ENCODE measurements at regions not wholly inside any gene's neighbourhood (a gene's known extent, or its start where the extent isn't known, plus 50 kb on each side); places are given as distances from the start of the nearest gene placed in this dataset.
A peak's percentile ranks its signal among the peaks of the same experiment; 100 is the strongest.
"Not testable (repeated sequence)": the region's sequence is repeated elsewhere in the genome, so short reads cannot be mapped to it uniquely, and the experiment has no call there.

DNA sequence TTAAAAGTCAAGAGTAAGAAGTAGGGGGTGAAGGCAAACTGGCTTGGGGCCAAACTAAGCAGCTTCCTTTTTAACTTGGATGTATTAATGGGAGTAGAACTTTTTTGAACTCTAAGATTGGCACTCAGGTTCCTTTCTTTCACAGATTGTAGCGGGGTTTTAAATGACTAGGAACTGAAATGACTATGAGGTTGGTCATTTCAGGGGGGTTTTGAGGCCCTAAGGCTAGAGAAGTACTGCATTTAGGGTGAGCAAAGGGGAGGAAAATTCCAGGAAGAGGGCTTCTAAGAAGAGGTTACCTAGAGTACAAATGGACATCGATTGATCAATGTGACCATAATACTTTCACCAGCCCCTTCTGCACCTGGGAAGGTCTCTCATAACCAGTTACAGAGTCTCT is 381.8 kb downstream of the MLLT3 start:
- no peak for DNase-seq (ENCODE audit: low read depth, low spot score)

DNA sequence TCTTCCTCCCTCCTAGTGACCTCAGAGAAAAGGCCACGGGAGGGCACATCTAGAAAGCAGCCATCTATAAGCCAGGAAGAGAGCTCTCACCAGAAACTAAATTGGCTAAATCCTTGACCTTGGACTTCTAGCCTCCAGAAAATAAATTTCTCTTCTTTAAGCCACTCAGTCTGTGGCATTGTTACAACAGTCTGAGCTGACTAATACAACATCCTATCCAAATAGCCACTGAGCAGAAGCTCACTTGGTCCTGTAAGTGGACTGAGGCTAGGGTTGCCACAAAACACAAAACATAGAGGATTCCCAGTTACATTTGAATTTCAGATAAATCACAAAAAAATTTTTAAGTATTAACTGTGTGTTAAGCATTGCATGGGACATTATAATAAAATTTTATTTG is 383.4 kb downstream of the MLLT3 start:
- no peak for DNase-seq (ENCODE audit: low read depth, low spot score)

DNA sequence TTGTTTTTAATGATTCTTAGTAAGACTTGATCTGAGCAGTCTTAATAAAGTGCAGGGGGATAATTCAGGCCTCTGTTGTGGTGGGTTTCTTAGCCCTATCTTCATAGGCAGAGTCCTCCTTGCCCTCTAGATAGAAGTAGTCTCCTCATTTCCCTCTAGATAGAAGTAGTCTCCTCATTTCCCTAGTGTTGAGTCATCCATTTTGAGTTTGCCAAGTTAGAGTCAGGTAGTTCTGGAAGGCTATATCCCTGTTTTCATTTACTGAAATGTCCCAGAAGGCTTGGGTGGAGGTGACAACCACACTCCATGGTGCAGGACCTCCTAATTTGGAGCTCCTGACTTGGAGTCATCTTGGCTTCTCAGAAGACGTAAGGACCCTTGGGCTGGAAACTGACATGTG is 384.6 kb downstream of the MLLT3 start:
- DNase-seq (ENCODE audit: low read depth, low spot score) = no peak

DNA sequence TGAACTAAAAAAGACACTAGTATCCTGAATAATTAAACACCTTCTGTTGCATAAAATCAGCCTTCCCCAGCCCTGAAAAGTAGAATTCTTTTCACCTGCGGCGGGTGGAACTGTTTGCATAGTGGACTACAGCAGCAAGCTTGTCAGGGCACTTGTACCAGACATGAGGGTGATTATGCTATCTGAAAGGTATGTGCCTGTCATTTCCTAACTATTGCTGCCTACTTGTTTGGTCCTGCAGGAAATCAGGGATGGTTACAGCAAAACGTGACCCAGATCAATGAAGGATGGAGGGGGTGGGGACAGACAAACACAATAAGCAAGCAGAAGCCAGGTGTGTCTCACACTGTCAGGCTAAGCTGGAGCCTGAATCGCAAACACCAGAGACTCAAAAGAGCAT is 385.6 kb downstream of the MLLT3 start:
- DNase-seq (ENCODE audit: low read depth, low spot score) = no peak

DNA sequence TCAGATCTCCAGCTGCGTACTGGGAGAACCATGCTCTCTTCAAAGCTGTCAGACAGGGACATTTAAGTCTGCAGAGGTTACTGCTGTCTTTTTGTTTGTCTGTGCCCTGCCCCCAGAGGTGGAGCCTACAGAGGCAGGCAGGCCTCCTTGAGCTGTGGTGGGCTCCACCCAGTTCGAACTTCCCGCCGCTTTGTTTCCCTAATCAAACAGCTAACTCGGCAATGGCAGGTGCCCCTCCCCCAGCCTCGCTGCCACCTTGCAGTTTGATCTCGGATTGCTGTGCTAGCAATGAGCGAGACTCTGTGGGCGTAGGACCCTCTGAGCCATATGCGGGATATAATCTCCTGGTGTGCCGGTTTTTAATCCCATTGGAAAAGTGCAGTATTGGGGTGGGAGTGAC is 387.1 kb downstream of the MLLT3 start:
- DNase-seq (ENCODE audit: low read depth, low spot score) = not testable (repeated sequence)

DNA sequence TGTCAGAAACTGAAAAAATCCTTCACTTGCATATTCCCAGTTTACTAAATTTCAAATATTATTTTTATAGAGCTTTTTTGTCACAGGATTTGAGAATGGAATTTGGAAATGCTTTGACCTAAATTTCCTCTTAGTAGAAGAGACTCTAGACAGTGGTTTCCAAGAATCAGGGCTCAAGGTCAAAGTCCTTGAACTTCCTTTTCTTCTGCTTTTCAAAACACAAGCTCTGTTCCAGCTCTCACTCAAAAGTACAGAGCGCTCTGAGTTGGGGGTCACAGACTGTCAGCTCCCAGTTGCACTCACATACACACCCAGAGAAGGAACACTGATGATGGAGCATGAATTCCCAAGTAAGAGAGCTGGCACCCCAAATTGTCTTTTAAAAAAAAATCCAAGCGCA is 394.2 kb downstream of the MLLT3 start:
- no peak for DNase-seq (ENCODE audit: low read depth, low spot score)

DNA sequence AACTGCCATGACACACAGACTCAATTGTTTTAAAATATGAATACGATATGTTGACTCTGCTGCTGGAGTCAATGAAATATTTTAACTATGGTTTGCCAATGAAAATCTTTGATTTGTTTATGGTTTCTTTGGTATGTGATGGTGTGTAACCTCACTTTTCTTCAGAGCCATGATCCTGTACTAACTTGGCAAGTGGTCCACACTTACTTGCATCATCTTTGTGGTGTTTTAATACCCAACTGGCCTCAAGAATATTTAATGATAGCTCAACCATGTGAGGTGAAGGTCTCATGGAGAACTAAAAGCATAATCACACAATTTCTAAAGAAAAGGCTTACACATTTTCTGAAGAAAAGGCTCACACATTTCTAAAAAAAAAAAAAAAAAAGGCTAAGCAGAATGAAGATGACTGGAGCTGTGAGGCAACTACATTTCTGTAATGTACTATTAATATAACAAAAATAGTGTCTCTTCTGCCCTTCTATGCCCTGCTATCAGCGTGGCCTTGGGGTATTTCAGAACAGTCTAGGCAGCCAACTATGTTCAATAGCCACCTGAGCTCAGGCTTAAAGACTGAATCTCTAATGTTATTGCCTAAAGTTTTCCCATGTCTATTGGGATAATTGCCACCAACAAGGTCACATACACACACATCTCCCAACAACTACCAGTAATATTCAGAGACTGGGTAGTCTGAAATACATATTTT is 395.0 kb downstream of the MLLT3 start:
- DNase-seq (ENCODE audit: low read depth, low spot score) = no peak

DNA sequence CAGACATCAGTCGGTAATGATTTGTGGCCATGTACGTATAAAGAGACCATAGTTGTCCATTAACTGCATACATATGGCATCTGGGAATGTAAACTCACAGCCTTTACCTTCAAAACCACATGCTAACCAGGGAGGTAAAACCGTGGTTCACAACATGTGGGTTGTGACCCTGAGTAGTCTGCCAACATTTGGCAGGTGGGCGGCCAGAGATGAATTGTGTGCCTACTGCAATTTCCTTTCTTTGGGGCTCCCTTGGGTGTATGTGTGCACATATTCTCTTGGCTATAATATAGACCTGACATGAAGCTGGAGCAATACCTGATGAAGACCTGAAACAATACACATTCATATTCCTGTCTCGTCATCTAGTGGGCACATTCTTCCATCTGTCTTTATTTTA is 396.0 kb downstream of the MLLT3 start:
- no peak for DNase-seq (ENCODE audit: low read depth, low spot score)

DNA sequence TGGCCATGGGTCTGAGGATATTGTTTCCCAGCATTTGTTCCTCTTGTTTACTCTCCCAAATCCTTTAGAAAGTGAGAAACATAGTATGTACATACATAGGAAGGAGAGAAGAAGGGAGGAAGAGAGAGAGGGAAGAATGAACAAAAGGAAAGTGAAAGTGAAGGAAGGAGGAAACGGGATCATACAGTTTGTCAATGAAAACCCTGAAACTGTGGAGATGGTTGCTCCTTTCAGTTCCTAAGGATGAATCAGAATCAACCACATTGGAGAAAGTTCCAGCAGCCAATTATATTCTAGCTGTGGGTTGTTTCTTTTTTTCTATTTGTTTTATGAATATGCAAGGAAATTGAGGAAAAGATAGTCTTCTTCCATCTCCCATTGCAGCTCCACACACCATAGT is 396.5 kb downstream of the MLLT3 start:
- no peak for DNase-seq (ENCODE audit: low read depth, low spot score)

DNA sequence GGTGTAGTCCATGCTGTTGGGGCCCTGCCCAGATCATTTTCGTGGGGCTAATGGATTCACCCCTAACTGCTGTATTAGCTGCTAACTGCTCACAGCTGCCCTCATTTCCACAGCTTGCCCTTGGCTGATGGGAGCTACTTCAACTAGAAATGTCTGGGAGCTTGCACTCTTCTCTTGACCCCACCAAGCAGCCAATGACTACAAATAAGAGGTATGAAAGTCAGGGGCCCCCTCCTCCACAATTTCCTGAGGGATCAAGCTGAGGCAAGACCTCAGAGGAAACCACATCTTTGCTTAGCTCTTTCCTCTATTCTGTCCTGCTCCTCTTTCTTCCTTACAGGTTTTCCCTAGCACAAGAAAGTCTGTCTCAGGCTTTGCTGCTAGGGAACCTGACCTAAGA is 397.5 kb downstream of the MLLT3 start:
- no peak for DNase-seq (ENCODE audit: low read depth, low spot score)

DNA sequence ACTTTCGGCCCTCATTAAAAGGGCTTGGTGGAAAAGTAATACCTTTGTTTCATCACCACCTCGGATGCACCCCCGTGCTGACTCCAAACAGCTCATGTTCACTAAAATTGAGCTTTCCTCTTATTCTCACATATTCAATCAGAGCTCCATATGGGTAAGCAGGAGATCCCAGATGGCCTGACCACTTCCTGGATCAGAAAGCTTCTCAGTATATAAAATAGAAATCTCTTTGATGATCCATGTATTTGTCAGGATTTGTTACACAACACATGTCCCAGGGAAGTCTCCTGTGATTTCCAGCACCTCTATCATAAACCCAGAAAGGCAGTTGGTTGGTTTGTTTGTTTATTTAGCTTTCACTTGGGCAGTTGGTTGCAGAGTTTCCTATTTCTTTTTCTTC is 402.0 kb downstream of the MLLT3 start:
- DNase-seq (ENCODE audit: low read depth, low spot score) = peak; percentile 13

DNA sequence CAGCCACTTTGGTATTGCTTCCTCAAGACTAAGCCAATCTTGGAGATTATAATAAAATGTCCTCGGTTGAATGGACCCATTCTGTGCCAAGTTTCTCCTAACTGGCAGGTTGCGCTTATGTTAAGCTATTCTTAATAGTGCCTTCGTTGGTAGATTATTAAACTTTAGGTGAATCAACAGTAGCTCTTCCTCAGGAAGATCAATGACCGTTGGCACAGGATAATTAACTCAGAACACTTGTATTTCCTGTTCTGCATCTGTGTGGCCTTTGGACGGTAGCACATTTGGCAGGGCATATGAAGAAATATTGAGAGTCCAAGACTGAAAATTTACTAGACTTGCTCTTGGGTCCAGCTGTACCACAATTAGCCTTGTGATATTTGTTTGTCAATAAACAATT is 402.9 kb downstream of the MLLT3 start:
- no peak for DNase-seq (ENCODE audit: low read depth, low spot score)

DNA sequence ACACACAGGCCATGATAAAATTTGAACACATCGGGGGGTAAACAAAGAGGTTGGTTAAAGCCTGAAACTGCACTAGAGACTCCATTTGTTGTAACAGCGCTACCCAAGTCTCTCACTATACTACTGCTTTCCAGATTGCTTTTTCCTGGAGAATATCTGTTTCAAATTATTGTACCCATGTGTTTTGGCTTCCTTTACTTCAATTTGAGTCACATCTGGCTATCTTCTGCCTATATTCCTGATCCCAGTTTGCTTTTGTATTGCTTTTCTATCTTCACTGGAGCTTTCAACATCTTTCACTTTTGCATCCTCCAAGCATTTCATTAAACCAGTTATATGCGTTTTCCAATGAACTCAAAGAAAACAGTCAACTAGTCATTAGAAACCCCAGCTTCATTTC is 404.7 kb downstream of the MLLT3 start:
- no peak for DNase-seq (ENCODE audit: low read depth, low spot score)

DNA sequence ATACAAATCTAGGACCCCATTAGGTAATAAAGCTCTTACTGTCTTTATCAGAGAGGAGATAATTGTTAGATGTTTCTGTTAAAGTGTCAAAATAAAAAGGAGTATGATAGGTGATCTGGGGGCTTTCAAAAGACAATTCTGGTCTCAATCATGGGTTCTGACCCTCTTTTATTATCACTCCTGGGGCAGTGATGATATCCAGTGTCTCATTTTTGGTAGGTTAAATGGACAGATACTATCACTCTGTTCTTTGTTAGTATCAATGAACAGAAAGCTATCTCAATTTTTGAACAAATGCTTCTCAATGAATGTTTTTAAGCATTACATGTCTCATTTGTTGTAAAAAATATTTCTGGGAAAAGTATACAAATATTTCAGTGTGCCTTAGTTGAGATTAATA is 405.9 kb downstream of the MLLT3 start:
- no peak for DNase-seq (ENCODE audit: low read depth, low spot score)

DNA sequence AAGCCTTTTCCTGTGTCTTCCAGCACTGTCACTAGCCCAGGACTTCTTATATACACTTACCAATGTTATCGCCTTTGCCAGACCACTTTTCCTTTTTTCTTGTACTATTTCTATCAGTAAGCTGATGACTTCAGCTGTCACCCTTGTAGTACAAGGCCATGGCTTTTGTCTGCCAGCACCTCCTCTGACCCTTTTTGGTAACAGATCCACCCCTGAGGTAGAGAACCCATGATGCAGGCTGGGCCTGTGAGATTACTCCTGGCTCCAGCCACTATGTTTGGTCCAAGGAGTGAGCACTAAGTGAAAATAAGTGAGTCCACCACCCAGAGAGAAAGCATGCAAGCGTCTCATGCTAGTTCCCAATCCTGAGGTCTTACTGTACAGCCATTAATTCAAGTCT is 406.7 kb downstream of the MLLT3 start:
- no peak for DNase-seq (ENCODE audit: low read depth, low spot score)

DNA sequence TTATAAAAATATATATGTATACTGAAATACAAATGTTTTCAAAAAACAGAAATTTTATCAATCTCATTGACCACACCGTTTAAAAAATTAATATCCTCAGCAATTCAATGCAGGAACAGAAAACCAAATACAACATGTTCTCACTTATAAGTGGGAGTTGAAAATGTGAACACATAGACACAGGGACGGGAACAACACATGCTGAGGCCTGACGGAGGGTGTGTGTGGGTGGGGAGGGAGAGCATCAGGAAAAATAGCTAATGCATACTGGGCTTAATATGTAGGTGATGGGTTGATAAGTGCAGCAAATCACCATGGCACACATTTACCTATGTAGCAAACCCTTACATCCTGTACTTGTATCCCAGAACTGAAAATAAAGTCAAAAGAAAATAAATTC is 409.5 kb downstream of the MLLT3 start:
- no peak for DNase-seq (ENCODE audit: low read depth, low spot score)

DNA sequence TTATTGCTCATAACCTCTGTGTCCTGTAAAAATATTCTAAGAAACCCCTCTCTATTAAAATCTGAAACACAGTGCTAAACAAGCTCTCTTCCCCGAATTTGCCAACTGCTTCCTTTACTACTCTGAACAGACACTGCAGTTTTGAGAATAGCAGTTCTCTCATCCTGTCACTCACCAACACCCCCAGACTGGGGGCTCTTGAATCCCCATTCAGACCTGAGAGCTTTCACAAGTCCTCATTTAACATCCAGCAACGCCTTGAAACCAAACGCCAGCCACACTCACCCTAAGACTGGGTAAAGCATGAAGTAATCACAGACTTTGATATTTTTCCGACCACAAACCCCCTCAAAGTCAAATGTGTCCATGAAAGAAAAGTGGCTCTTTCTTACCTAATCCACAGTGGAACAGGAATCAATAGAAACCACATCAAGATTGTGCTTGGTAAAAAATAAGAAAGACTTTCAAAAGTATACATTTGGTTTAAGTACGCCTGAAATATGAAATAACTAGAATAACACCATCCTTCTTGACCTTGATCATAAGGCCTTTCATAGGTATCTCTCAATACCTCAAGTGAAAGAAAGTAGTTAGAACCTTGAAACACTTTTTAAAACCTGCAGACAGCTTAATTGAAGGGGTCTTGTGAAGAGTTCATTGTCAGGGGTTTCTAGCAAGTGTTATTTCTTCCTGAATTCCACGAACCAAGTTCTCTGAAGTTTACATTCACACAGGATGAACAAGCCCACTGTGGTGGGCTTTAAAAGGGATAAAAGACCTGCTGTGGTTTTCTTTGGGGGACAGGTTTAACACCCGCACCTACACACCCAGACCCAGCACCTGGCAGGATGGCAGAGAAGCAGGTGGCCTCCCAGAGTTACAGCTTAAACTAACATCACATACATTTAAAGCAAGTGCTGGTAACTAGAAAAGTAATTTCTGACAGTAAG is 412.6 kb downstream of the MLLT3 start:
- no peak for DNase-seq (ENCODE audit: low read depth, low spot score)

DNA sequence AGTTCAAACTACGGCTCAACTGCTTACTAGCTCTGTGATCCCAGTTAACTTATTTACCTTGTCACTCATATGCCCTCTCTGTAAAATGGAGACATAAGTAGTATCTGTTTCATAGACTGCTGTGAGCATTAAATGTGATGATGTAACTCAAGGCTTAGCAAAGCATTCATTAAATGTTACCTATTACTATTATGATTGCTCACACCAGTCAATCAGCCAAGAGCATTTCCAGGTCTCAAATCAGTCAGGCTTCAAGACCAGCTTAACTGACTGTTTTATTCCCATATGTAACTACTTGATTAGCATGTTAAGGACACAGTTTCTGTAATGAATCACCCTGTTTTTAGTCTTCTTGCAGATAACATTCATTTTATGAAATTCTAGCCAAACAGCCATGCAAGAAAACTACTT is 413.3 kb downstream of the MLLT3 start:
- no peak for DNase-seq (ENCODE audit: low read depth, low spot score)

DNA sequence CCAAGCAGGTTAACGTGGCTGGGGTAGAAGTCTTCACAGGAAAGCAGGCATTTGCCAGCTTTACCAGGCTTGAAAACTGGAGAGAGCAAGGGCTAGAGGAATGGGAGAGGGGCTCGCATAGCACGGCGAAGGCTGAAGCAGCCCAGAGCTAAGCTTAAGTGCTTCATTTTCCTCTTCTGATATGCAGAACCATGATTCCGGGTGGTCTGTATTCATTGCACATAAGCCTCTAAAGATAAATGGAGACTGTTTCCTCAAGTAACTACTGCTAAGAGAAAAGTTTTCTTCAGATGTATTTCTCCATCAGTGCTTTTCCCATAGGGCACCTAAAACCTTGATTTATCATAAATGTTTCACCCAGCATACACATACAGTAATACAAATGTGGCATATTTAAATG is 414.1 kb downstream of the MLLT3 start:
- no peak for DNase-seq (ENCODE audit: low read depth, low spot score)

DNA sequence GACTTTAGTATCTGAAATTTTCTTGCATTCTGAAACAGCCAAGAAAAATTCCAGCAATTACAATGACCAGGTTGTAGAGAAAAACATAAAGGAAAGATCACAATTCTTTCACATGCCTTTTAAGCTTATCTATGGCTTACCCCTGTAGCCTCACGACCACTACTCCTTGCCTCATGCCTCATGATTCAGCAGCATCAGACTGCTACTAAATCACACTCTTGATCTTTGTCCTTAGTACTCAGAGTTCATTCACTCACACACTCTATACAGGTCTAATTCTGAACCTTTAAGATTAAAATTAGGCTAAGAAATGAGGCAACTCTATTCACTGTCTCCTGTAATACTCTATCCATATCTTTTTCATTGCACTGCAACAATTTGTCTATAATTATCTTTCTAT is 415.1 kb downstream of the MLLT3 start:
- DNase-seq (ENCODE audit: low read depth, low spot score) = no peak

DNA sequence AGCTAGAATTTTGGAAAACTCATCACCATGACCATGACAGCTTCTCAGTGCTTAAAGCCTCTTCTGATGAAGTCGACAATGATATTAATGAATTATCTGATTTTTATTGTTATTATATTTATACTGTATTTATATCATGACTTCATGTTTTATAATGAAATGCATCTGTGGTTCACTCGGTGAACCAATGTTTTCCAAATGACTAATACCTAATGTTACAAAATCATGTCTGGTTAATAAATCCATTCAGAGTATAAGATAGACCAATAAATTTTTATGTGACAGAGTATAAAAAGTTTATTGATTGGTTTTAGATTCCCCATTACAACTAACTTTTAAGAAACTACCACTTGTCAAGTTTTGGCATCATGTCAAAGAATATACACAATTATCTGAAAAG is 416.5 kb downstream of the MLLT3 start:
- no peak for DNase-seq (ENCODE audit: low read depth, low spot score)

DNA sequence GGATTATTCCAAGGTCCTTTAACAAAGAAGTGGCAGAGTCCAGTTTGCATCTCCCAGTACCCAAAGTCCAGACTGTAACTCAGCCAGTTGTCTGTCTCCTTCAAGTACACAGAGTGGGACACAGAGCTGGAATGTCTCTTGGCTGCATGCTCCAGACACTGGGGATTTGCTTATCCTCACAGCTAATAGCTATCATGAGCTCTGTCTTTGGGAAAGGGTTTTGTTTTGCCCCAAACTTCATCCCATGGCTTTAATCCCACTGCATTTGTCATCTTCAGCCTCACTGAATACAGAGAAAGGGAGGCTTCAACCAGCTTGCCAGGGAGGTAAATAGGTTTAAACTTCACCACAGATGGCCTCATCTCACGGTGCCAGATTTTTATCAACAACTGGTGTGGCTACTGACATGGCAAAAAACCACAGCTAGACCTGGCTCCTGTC is 412.2 kb upstream of the SLC24A2 start:
- DNase-seq (ENCODE audit: low read depth, low spot score) = no peak

DNA sequence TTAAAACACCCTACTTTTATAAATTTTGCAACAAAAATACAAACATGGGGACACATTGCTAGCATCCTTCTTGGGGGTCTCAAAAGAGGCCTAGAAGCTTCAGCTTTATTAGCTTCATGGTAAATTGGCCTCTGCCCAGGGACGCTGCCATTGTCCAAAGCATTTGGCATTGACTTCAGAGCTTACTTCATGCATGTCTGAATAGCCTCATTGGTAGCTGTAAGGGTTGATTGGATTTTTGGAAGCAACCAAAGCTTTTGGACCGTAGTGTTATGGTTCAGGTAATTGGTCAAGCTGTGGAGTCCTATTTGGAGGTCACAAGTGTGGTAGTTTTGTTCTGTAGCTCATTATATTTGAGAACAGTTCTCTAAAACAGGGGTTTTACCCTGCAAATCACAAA is 411.7 kb upstream of the SLC24A2 start:
- no peak for DNase-seq (ENCODE audit: low read depth, low spot score)

All from smooth muscle cell of the brain vasculature (primary cell).